SK-N-SH (cell line): ENCODE measurements at regions not wholly inside any gene's neighbourhood (a gene's known extent, or its start where the extent isn't known, plus 50 kb on each side); places are given as distances from the start of the nearest gene placed in this dataset.

Experiments
- CTCF ChIA-PET: fragments of 300-600, 350-600 bp; formaldehyde crosslinking; extraction: SDS; loops from one replicate; lab custom pipeline; 2021; lab: Yijun Ruan, JAX
- POLR2A ChIA-PET: fragments of 350-600 bp; sonication (Branson Sonifier 250); formaldehyde crosslinking; extraction: SDS; loops from one replicate; lab custom pipeline; 2020; ENCODE audit warnings: antibody characterized with exemption, inconsistent platforms; lab: Yijun Ruan, JAX
- DNase-seq: peaks from one replicate; pipeline ENCODE4 v3.0.0; 2012
- H2AFZ ChIP-seq: fragments of 200-600 bp; sonication (generic); 2 replicates; pipeline ENCODE4 v1.8.1; 2016; ENCODE audit warnings: antibody characterized with exemption, mild to moderate bottlenecking, low read depth
- H3F3A ChIP-seq: fragments of 200-600 bp; sonication (generic); replicated peaks from 2 replicates; pipeline ENCODE3; 2016; ENCODE audit warnings: antibody characterized with exemption, mild to moderate bottlenecking; ENCODE audit not compliant: insufficient read depth
- H3K27ac ChIP-seq, 2 experiments: fragments of 200-500 bp in 1 of 2; fragments of 200-600 bp in 1 of 2; sonication (Bioruptor generic) in 1 of 2; sonication (generic), shearing (Covaris generic) in 1 of 2; 2 replicates each; pipeline versions ENCODE4 v1.5.1 to v1.6.1; 2014 to 2016; ENCODE audit warnings: low read depth in 2 of 2, inconsistent platforms in 1 of 2, low read length in 1 of 2, mild to moderate bottlenecking in 1 of 2, mixed read lengths in 1 of 2
- H3K27me3 ChIP-seq: fragments of 200-600 bp; sonication (generic), shearing (Covaris generic); 2 replicates; pipeline ENCODE4 v1.6.1; 2016; ENCODE audit warnings: mixed run types; ENCODE audit not compliant: insufficient read depth
- H3K36me3 ChIP-seq, 2 experiments: fragments of 200-500 bp in 1 of 2; fragments of 200-600 bp in 1 of 2; sonication (Bioruptor generic) in 1 of 2; sonication (generic) in 1 of 2; replicated peaks in 1 of 2; 2 replicates each; pipeline versions ENCODE3 to v1.5.1; 2014 to 2016; ENCODE audit warnings: low read length in 1 of 2, mild to moderate bottlenecking in 1 of 2; ENCODE audit not compliant: insufficient read depth in 2 of 2, control insufficient read depth in 1 of 2
- H3K4me1 ChIP-seq, 2 experiments: fragments of 200-500 bp in 1 of 2; fragments of 200-600 bp in 1 of 2; sonication (Bioruptor generic) in 1 of 2; sonication (generic), shearing (Covaris generic) in 1 of 2; 2 replicates each; pipeline versions ENCODE4 v1.5.1 to v1.6.1; 2014 to 2016; ENCODE audit warnings: low read depth in 1 of 2, low read length in 1 of 2, mixed run types in 1 of 2; ENCODE audit not compliant: insufficient read depth in 2 of 2, control insufficient read depth in 1 of 2
- H3K4me2 ChIP-seq: fragments of 200-600 bp; sonication (generic), shearing (Covaris generic); 2 replicates; pipeline ENCODE4 v1.6.1; 2017; ENCODE audit warnings: mixed run types
- H3K4me3 ChIP-seq, 2 experiments: fragments of 200-500 bp in 1 of 2; fragments of 200-600 bp in 1 of 2; sonication (Bioruptor generic) in 1 of 2; sonication (generic), shearing (Covaris generic) in 1 of 2; 2 replicates each; pipeline versions ENCODE4 v1.5.1 to v1.8.1; 2014 to 2016; ENCODE audit warnings: low read depth in 2 of 2, inconsistent platforms in 1 of 2, low read length in 1 of 2, mild to moderate bottlenecking in 1 of 2, mixed read lengths in 1 of 2, moderate library complexity in 1 of 2
- H3K79me2 ChIP-seq: fragments of 200-600 bp; sonication (generic); 2 replicates; pipeline ENCODE4 v1.8.1; 2017; ENCODE audit warnings: mild to moderate bottlenecking; ENCODE audit not compliant: insufficient read depth
- H3K9ac ChIP-seq: fragments of 200-600 bp; sonication (generic); 2 replicates; pipeline ENCODE4 v1.6.1; 2017; ENCODE audit warnings: mixed run types
- H3K9me2 ChIP-seq: fragments of 200-600 bp; sonication (generic); 2 replicates; pipeline ENCODE4 v1.6.1; 2017; ENCODE audit warnings: mixed run types
- H3K9me3 ChIP-seq: fragments of 200-600 bp; sonication (generic); 2 replicates; pipeline ENCODE4 v1.6.1; 2017; ENCODE audit warnings: mixed run types, mild to moderate bottlenecking, moderate library complexity
- H4K20me1 ChIP-seq: fragments of 200-600 bp; sonication (generic); 2 replicates; pipeline ENCODE4 v1.6.1; 2017; ENCODE audit warnings: mild to moderate bottlenecking, mixed run types; ENCODE audit not compliant: insufficient read depth
- CTCF ChIP-seq: fragments of 200-600 bp; sonication (generic); IDR thresholded peaks from 2 replicates; pipeline ENCODE4 v1.6.1; 2017; ENCODE audit warnings: antibody characterized with exemption, mild to moderate bottlenecking, moderate library complexity
- FOXJ3 ChIP-seq: sonication (generic); formaldehyde crosslinking; IDR thresholded peaks from 2 replicates; pipeline ENCODE4 v1.5.1; 2020; ENCODE audit warnings: mild to moderate bottlenecking, missing genetic modification reagents
- FOXM1 ChIP-seq: IDR thresholded peaks from 2 replicates; pipeline ENCODE4 v1.4.0; 2012; ENCODE audit warnings: low read depth, mild to moderate bottlenecking
- GABPA ChIP-seq: IDR thresholded peaks from 2 replicates; pipeline ENCODE4 v1.4.0; 2012; ENCODE audit warnings: low read depth, mild to moderate bottlenecking
- GATA2 ChIP-seq: sonication (generic); formaldehyde crosslinking; IDR thresholded peaks from 2 replicates; pipeline ENCODE4 v1.5.0; 2020; ENCODE audit warnings: mild to moderate bottlenecking, missing genetic modification reagents
- JUND ChIP-seq: IDR thresholded peaks from 2 replicates; pipeline ENCODE4 v1.4.0; 2012
- MAX ChIP-seq: IDR thresholded peaks from 2 replicates; pipeline ENCODE4 v1.4.0; 2012; ENCODE audit warnings: low read depth
- MEF2A ChIP-seq: IDR thresholded peaks from 2 replicates; pipeline ENCODE4 v1.4.0; 2012; ENCODE audit warnings: low read depth, borderline replicate concordance
- MXI1 ChIP-seq: IDR thresholded peaks from 2 replicates; pipeline ENCODE4 v1.6.1; 2012; ENCODE audit warnings: mild to moderate bottlenecking, low read depth, low read length, improper control_type of control experiment
- RFX5 ChIP-seq: IDR thresholded peaks from 2 replicates; pipeline ENCODE4 v1.6.1; 2012; ENCODE audit warnings: mild to moderate bottlenecking, improper control_type of control experiment, low read length
- RXRA ChIP-seq: IDR thresholded peaks from 2 replicates; pipeline ENCODE4 v1.4.0; 2012; ENCODE audit warnings: low read depth, mild to moderate bottlenecking, borderline replicate concordance
- SMC3 ChIP-seq: IDR thresholded peaks from 2 replicates; pipeline ENCODE4 v1.6.1; 2012; ENCODE audit warnings: low read depth, low read length, improper control_type of control experiment
- TEAD4 ChIP-seq: IDR thresholded peaks from 2 replicates; pipeline ENCODE4 v1.4.0; 2012; ENCODE audit warnings: mild to moderate bottlenecking, borderline replicate concordance; ENCODE audit not compliant: insufficient read depth
- USF1 ChIP-seq: IDR thresholded peaks from 2 replicates; pipeline ENCODE4 v1.4.0; 2012; ENCODE audit warnings: low read depth, borderline replicate concordance
- ZBTB33 ChIP-seq: IDR thresholded peaks from 2 replicates; pipeline ENCODE4 v1.4.0; 2012; ENCODE audit warnings: low read depth, borderline replicate concordance
- WGBS: methylation state at CpG from one replicate; pipeline ENCODE4 v1.1.6; 2017; ENCODE audit warnings: low lambda C conversion rate; 5-methylcytosine and 5-hydroxymethylcytosine counted together

GRCh38 chr17:77889135-77889505 lies 69.4 kb upstream of the TNRC6C start:
- CTCF ChIA-PET = interaction anchor here (2.0 to 2.2 kb wide), 2 partner anchors 11 to 38 kb away, joined by 4 to 9 read pairs; no protein-coding TSS in a partner anchor
- no peak for TF ChIP-seq RFX5
- no peak for TF ChIP-seq TEAD4
- TF ChIP-seq FOXJ3 (CRISPR knock-in tag) = no peak
- no peak for TF ChIP-seq MXI1
- no peak for TF ChIP-seq GABPA
- no peak for TF ChIP-seq MAX
- TF ChIP-seq CTCF = no peak
- TF ChIP-seq JUND = no peak
- no peak for TF ChIP-seq RXRA
- no peak for TF ChIP-seq ZBTB33
- no peak for TF ChIP-seq GATA2 (CRISPR knock-in tag)
- TF ChIP-seq MEF2A = no peak
- no peak for TF ChIP-seq SMC3
- TF ChIP-seq FOXM1 = no peak
- no peak for TF ChIP-seq USF1
- no peaks in the 10 kb centered on the region for H3F3A ChIP-seq
- H4K20me1 ChIP-seq = no peaks in the 10 kb centered on the region
- peaks cover 6% of the 10 kb centered on the region; the same call in 1 of the 2 replicates for H3K27me3 ChIP-seq
- no peaks in the 10 kb centered on the region for H3K79me2 ChIP-seq
- no peak overlapping the region for H3K27ac ChIP-seq
- H3K36me3 ChIP-seq = no peaks in the 10 kb centered on the region
- H3K9me3 ChIP-seq = no peaks in the 10 kb centered on the region
- no peak overlapping the region for H2AFZ ChIP-seq
- no peak overlapping the region for H3K4me3 ChIP-seq
- no peak for DNase-seq
- no peak overlapping the region for H3K9ac ChIP-seq
- no peak overlapping the region for H3K4me2 ChIP-seq
- peaks cover 0 to 17% of the 10 kb centered on the region in 2 experiments; a peak in 1 of 4 replicates for H3K4me1 ChIP-seq
- 40% methylated on average over 4 of the region's 4 CpGs for WGBS
- H3K9me2 ChIP-seq = no peaks in the 10 kb centered on the region
- POLR2A ChIA-PET = no interaction called here
